Transverse colon (tissue), 4 donors: ENCODE measurements at regions not wholly inside any gene's neighbourhood (a gene's known extent, or its start where the extent isn't known, plus 50 kb on each side); places are given as distances from the start of the nearest gene placed in this dataset.

Experiments used
- CTCF ChIP-seq, 5 experiments: fragments of 200-600 bp in 3 of 5; fragments of 450-650 bp in 2 of 5; sonication (generic) in 3 of 5; IDR thresholded peaks; 1 replicate in 2 of 5; 2 replicates in 3 of 5; pipeline ENCODE4 v1.5.1; 2016 to 2017; ENCODE audit warnings: antibody characterized with exemption in 5 of 5, inconsistent platforms in 3 of 5, mild to moderate bottlenecking in 2 of 5, moderate library complexity in 1 of 5
- EP300 ChIP-seq: sonication (generic); formaldehyde crosslinking; IDR thresholded peaks from one replicate; pipeline ENCODE4 v1.6.1; 2017; ENCODE audit warnings: antibody characterized with exemption, low read depth
- POLR2A ChIP-seq: fragments of 450-650 bp; IDR thresholded peaks from one replicate; pipeline ENCODE4 v1.6.1; 2016; ENCODE audit warnings: antibody characterized with exemption, mild to moderate bottlenecking, moderate library complexity
- POLR2AphosphoS5 ChIP-seq, 3 donors: sonication (generic); formaldehyde crosslinking; IDR thresholded peaks; one replicate each; pipeline ENCODE4 v1.6.1; 2016; ENCODE audit warnings: antibody characterized with exemption in 3 of 3

- TF ChIP-seq POLR2A (no peak), CTCF (IDR thresholded peaks at IDR 0.05) (no peak), POLR2AphosphoS5 (IDR thresholded peaks at IDR 0.05) (no peak), EP300 (no peak)
Measured at GRCh38 chr12:58670623-58671022, 249.7 kb downstream of the LRIG3 start.
